ENCODE measurements at regions not wholly inside any gene's neighbourhood (a gene's known extent, or its start where the extent isn't known, plus 50 kb on each side); places are given as distances from the start of the nearest gene placed in this dataset.

DNA sequence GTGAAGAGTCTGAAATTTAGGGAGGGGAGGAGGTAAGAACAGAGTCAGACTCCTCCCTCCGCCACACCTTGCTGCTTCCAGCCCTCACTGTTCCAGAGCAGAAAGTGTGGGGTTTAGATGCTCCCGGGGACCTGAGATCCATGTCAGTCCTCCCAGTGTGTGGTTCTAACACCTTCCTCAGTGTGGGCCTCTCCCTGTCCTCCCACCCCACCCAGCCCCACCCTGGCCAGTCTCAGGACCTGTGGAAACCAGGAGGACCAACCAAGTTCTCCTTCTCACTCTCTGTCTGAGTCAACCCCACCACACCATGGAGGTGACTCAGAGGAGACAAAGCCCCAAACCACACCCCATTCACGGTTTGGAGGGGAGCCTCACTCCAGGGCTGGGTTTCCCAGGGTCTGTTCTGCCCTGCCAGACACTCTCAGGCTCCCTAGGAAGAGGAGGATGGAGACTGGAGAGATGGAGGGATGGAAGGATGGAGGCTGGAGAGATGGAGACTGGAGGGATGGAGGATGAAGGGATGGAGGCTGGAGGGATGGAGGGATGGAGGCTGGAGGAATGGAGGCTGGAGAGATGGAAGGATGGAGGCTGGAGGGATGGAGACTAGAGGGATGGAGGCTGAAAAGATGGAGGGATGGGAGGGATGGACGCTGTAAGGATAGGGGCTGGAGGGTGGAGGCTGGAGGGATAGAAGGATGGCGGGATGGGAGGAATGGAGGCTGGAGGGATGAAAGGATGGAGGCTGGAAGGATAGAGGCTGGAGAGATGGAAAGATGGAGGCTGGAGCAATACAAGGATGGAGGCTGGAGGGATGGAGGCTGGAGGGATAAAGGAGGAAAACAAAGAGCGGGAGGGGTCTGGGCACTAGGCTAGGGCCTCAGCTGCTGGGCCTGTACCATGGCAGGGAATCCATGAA lies 100.9 kb upstream of the RUNX3 start:
- H4K8ac ChIP-seq (replicated peaks; ENCODE audit: insufficient read length, low read depth, low read length), result no peak overlapping the region
- no peak overlapping the region for H4K5ac ChIP-seq (ENCODE audit: insufficient read length, low read depth, low read length)
- peaks cover 17 to 18% of the 10 kb centered on the region in 2 experiments for H3K4me1 Mint-ChIP-seq
- H3K56ac ChIP-seq (ENCODE audit: insufficient read length, low read depth, low read length), result no peak overlapping the region
- no peak overlapping the region for H2BK120ac ChIP-seq (ENCODE audit: low read depth, low read length, poor library complexity, severe bottlenecking)
- no peak overlapping the region for H3K9ac ChIP-seq (ENCODE audit: extremely low read depth, insufficient read length, low read length)
- no peak overlapping the region for H3K27ac Mint-ChIP-seq
- TF ChIP-seq, protein P1, sequence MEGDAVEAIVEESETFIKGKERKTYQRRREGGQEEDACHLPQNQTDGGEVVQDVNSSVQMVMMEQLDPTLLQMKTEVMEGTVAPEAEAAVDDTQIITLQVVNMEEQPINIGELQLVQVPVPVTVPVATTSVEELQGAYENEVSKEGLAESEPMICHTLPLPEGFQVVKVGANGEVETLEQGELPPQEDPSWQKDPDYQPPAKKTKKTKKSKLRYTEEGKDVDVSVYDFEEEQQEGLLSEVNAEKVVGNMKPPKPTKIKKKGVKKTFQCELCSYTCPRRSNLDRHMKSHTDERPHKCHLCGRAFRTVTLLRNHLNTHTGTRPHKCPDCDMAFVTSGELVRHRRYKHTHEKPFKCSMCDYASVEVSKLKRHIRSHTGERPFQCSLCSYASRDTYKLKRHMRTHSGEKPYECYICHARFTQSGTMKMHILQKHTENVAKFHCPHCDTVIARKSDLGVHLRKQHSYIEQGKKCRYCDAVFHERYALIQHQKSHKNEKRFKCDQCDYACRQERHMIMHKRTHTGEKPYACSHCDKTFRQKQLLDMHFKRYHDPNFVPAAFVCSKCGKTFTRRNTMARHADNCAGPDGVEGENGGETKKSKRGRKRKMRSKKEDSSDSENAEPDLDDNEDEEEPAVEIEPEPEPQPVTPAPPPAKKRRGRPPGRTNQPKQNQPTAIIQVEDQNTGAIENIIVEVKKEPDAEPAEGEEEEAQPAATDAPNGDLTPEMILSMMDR (conservative IDR thresholded peaks at IDR 0.05), result no peak
- no peak overlapping the region for H3K23ac ChIP-seq (ENCODE audit: insufficient read length, low read depth, low read length)
- H3K27me3 ChIP-seq (ENCODE audit: insufficient read depth, low read length), result no peaks in the 10 kb centered on the region
- no peaks in the 10 kb centered on the region for H3K79me1 ChIP-seq (ENCODE audit: insufficient read depth, low read depth, low read length, poor library complexity, severe bottlenecking)
- H3K27me3 Mint-ChIP-seq (ENCODE audit: low read depth), result peaks cover 5% of the 10 kb centered on the region
- no peaks in the 10 kb centered on the region for H3K36me3 Mint-ChIP-seq (ENCODE audit: insufficient read depth in 1 of 3, low read depth in 3 of 3)
- H3K9me3 ChIP-seq (ENCODE audit: control insufficient read depth, low read depth, low read length), result no peaks in the 10 kb centered on the region
- no peak overlapping the region for H3K4ac ChIP-seq (ENCODE audit: low read depth, low read length)
- H3K4me3 Mint-ChIP-seq, result no peak overlapping the region; a peak in 1 of 5 replicates
- no CpG with 5 or more reads among the region's 6 CpGs for whole genome bisulfite sequencing (ENCODE audit: extremely low coverage, insufficient read length, low lambda C conversion rate)
- H2AK5ac ChIP-seq (ENCODE audit: insufficient read length, low read length), result no peak overlapping the region
- H2BK12ac ChIP-seq (ENCODE audit: insufficient read length, low read depth, low read length), result no peak overlapping the region
- H3K4me1 ChIP-seq (ENCODE audit: insufficient read depth, low read length), result peaks cover 3% of the 10 kb centered on the region; the same call in 1 of the 2 replicates
- no peak overlapping the region for H3T11ph ChIP-seq (ENCODE audit: low read length)
- peaks cover 0 to 3% of the 10 kb centered on the region in 2 experiments; a peak in 1 of 5 replicates for H3K9me3 Mint-ChIP-seq
- H4K91ac ChIP-seq (ENCODE audit: insufficient read length, low read depth, low read length), result no peak overlapping the region
- no peak overlapping the region for H2BK5ac ChIP-seq (ENCODE audit: insufficient read length, low read length)
- H2BK20ac ChIP-seq (ENCODE audit: low read depth, low read length, poor library complexity, severe bottlenecking), result no peak overlapping the region
- H2AFZ ChIP-seq (ENCODE audit: low read length), result no peak overlapping the region
- no peak overlapping the region for H3K4me2 ChIP-seq (ENCODE audit: insufficient read depth, insufficient read length, low read length)
- no peak overlapping the region for H3K27ac ChIP-seq (ENCODE audit: insufficient read length, low read depth, low read length)
- no peaks in the 10 kb centered on the region for H3K79me2 ChIP-seq (ENCODE audit: insufficient read depth, low read length)
- no peaks in the 10 kb centered on the region for H4K20me1 ChIP-seq (ENCODE audit: control insufficient read depth, insufficient read depth, insufficient read length)
- no peak overlapping the region for H3K14ac ChIP-seq (ENCODE audit: insufficient read depth, low read length)
- H3K23me2 ChIP-seq (ENCODE audit: insufficient read length, low read depth, low read length, poor library complexity, severe bottlenecking), result no peaks in the 10 kb centered on the region
- H2BK15ac ChIP-seq (ENCODE audit: low read depth, low read length), result no peak overlapping the region
- H3K18ac ChIP-seq (ENCODE audit: insufficient read length, low read depth, low read length), result no peak overlapping the region
- no peak for DNase-seq

All from H9 (cell line).